Right atrium auricular region (tissue), 2 donors: ENCODE measurements at regions not wholly inside any gene's neighbourhood (a gene's known extent, or its start where the extent isn't known, plus 50 kb on each side); places are given as distances from the start of the nearest gene placed in this dataset.

ENCODE experiments used
- DNase-seq: peaks from one replicate; pipeline ENCODE4 v3.0.0-alpha.2; 2019; ENCODE audit warnings: low spot score
- H3K27ac ChIP-seq, 2 donors: fragments of 200-600 bp; sonication (generic); 1 replicate in 1 of 2; 2 replicates in 1 of 2; pipeline ENCODE4 v1.5.1; 2016 to 2019
- H3K27me3 ChIP-seq, 2 donors: fragments of 200-600 bp; sonication (generic); one replicate each; pipeline versions ENCODE4 v1.5.1 to v1.6.0; 2017 to 2019
- H3K36me3 ChIP-seq: fragments of 200-600 bp; sonication (generic); one replicate; pipeline ENCODE4 v1.5.1; 2016
- H3K4me1 ChIP-seq, 2 donors: fragments of 200-600 bp; sonication (generic); one replicate each; pipeline versions ENCODE4 v1.5.1 to v1.6.0; 2017 to 2019
- H3K4me3 ChIP-seq, 2 donors: fragments of 200-600 bp; sonication (generic); 1 replicate in 1 of 2; 2 replicates in 1 of 2; pipeline ENCODE4 v1.5.1; 2017 to 2019; ENCODE audit warnings: mild to moderate bottlenecking in 1 of 2, moderate library complexity in 1 of 2
- H3K9me3 ChIP-seq, 2 donors: fragments of 200-600 bp; sonication (generic); one replicate each; pipeline ENCODE4 v1.5.1; 2019
- TF ChIP-seq, protein P1 (sequence below), 2 donors: fragments of 200-600 bp; sonication (generic); IDR thresholded peaks; one replicate each; pipeline ENCODE4 v1.5.1; 2019; ENCODE audit warnings: antibody characterized with exemption in 2 of 2

DNA sequence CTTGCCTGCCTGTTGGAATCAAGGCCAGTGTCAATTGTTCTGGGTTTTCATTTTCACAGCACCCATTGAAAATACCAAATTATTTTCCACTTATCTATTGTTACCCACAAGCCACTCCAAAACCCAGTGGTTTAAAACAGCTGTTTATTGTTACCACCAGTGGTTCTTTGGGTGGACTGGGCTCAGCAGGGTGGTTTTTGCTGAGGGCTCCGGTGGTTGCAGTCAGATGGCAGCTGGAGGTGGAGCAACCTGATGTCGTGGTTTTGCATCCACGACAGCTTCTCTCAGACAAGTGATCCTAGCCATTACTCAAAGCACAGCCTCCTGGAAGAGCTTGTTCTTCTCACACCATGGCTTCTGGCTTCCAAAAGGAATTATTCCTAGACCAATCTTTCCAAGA is 235.1 kb upstream of the ADARB2 start:
- no peak overlapping the region for H3K4me3 ChIP-seq
- H3K27me3 ChIP-seq = no peaks in the 10 kb centered on the region
- H3K36me3 ChIP-seq = no peaks in the 10 kb centered on the region
- H3K27ac ChIP-seq = no peak overlapping the region
- DNase-seq = no peak
- H3K9me3 ChIP-seq = no peaks in the 10 kb centered on the region
- TF ChIP-seq, protein P1, sequence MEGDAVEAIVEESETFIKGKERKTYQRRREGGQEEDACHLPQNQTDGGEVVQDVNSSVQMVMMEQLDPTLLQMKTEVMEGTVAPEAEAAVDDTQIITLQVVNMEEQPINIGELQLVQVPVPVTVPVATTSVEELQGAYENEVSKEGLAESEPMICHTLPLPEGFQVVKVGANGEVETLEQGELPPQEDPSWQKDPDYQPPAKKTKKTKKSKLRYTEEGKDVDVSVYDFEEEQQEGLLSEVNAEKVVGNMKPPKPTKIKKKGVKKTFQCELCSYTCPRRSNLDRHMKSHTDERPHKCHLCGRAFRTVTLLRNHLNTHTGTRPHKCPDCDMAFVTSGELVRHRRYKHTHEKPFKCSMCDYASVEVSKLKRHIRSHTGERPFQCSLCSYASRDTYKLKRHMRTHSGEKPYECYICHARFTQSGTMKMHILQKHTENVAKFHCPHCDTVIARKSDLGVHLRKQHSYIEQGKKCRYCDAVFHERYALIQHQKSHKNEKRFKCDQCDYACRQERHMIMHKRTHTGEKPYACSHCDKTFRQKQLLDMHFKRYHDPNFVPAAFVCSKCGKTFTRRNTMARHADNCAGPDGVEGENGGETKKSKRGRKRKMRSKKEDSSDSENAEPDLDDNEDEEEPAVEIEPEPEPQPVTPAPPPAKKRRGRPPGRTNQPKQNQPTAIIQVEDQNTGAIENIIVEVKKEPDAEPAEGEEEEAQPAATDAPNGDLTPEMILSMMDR (IDR thresholded peaks at IDR 0.05) = no peak
- H3K4me1 ChIP-seq = no peaks in the 10 kb centered on the region

- H3K4me3 ChIP-seq = no peak overlapping the region
- H3K27ac ChIP-seq = no peak overlapping the region
- DNase-seq = no peak
- H3K4me1 ChIP-seq = no peaks in the 10 kb centered on the region
- no peaks in the 10 kb centered on the region for H3K27me3 ChIP-seq
- H3K9me3 ChIP-seq = no peaks in the 10 kb centered on the region
- TF ChIP-seq, protein P1 (IDR thresholded peaks at IDR 0.05) = no peak
- H3K36me3 ChIP-seq = no peaks in the 10 kb centered on the region
These were observed 231.1 kb upstream of the ADARB2 start for GRCh38 chr10:1968257-1969033.

GRCh38 chr10:1966712-1967376 is 229.5 kb upstream of the ADARB2 start:
- no peak overlapping the region for H3K27ac ChIP-seq
- no peak for DNase-seq
- no peaks in the 10 kb centered on the region for H3K27me3 ChIP-seq
- H3K4me1 ChIP-seq = no peaks in the 10 kb centered on the region
- TF ChIP-seq, protein P1 (IDR thresholded peaks at IDR 0.05) = no peak
- H3K9me3 ChIP-seq = no peaks in the 10 kb centered on the region
- no peaks in the 10 kb centered on the region for H3K36me3 ChIP-seq
- no peak overlapping the region for H3K4me3 ChIP-seq

- Histone ChIP-seq H3K4me3 (no peak overlapping the region), H3K27me3 (no peaks in the 10 kb centered on the region), H3K9me3 (no peaks in the 10 kb centered on the region), H3K27ac (no peak overlapping the region), H3K4me1 (no peaks in the 10 kb centered on the region), H3K36me3 (no peaks in the 10 kb centered on the region)
- TF ChIP-seq, protein P1 (IDR thresholded peaks at IDR 0.05) = no peak
- no peak for DNase-seq
These were observed 227.2 kb upstream of the ADARB2 start for GRCh38 chr10:1964476-1964875.

DNA sequence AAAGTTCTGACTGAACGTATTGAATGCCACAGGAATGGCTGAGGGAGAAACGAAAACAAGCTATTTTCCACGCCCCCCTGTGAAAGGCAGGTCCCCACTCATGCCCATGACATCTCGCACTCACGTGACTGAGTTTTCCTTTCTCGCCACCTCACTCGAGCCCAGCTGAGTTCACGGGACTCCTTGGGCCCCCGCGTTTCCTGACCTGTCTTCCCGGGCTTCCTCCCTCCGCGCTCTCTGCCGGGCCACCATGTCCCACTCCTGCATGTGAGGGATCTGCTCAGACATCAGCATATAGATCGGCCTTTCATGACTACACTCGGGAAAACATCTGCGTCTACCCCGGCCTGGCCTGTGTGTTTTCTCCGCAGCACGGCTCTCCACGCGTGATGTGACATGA is 226.0 kb upstream of the ADARB2 start:
- Histone ChIP-seq H3K36me3 (no peaks in the 10 kb centered on the region), H3K27ac (no peak overlapping the region), H3K9me3 (no peaks in the 10 kb centered on the region), H3K4me3 (no peak overlapping the region), H3K27me3 (no peaks in the 10 kb centered on the region), H3K4me1 (no peaks in the 10 kb centered on the region)
- DNase-seq = no peak
- TF ChIP-seq, protein P1 (IDR thresholded peaks at IDR 0.05) = no peak
